Loucy (cell line): ENCODE measurements at regions not wholly inside any gene's neighbourhood (a gene's known extent, or its start where the extent isn't known, plus 50 kb on each side); places are given as distances from the start of the nearest gene placed in this dataset.

Experiments
- H2AFZ ChIP-seq: fragments of 200-600 bp; sonication (generic); 2 replicates; pipeline ENCODE4 v1.6.0; 2016; ENCODE audit warnings: antibody characterized with exemption, mild to moderate bottlenecking, low read length, moderate library complexity
- H3F3A ChIP-seq: fragments of 200-600 bp; 2 replicates; pipeline ENCODE4 v1.6.0; 2016; ENCODE audit warnings: antibody characterized with exemption, low read depth, mild to moderate bottlenecking
- H3K27me3 ChIP-seq: fragments of 200-600 bp; sonication (generic); 2 replicates; pipeline ENCODE4 v1.6.1; 2014; ENCODE audit warnings: low read length, mild to moderate bottlenecking; ENCODE audit not compliant: insufficient read depth, poor library complexity, severe bottlenecking
- H3K36me3 ChIP-seq: fragments of 200-600 bp; sonication (generic); 2 replicates; pipeline ENCODE4 v1.6.1; 2016; ENCODE audit warnings: low read length; ENCODE audit not compliant: insufficient read depth
- H3K4me1 ChIP-seq: fragments of 200-600 bp; sonication (generic); 2 replicates; pipeline ENCODE4 v1.5.1; 2014; ENCODE audit warnings: low read length, mild to moderate bottlenecking; ENCODE audit not compliant: insufficient read depth, poor library complexity, severe bottlenecking
- H3K4me2 ChIP-seq: fragments of 200-600 bp; sonication (generic); 2 replicates; pipeline ENCODE4 v1.6.0; 2014; ENCODE audit warnings: antibody characterized with exemption, low read length, low read depth, mild to moderate bottlenecking; ENCODE audit not compliant: poor library complexity, severe bottlenecking
- H3K4me3 ChIP-seq: fragments of 200-600 bp; sonication (generic); 2 replicates; pipeline ENCODE4 v1.5.1; 2014; ENCODE audit warnings: low read length, mild to moderate bottlenecking, mixed read lengths; ENCODE audit not compliant: poor library complexity, severe bottlenecking
- H3K79me2 ChIP-seq: fragments of 200-600 bp; sonication (generic); 2 replicates; pipeline ENCODE4 v1.6.1; 2014; ENCODE audit warnings: low read length; ENCODE audit not compliant: insufficient read depth
- H3K9ac ChIP-seq: fragments of 200-600 bp; sonication (generic); 2 replicates; pipeline ENCODE4 v1.6.0; 2014; ENCODE audit warnings: mild to moderate bottlenecking, low read depth, low read length, moderate library complexity; ENCODE audit not compliant: poor library complexity, severe bottlenecking
- H3K9me2 ChIP-seq: fragments of 200-600 bp; sonication (generic); replicated peaks from 2 replicates; pipeline ENCODE4 v1.6.1; 2016; ENCODE audit warnings: low read depth, low read length, mixed read lengths
- H3K9me3 ChIP-seq: fragments of 200-600 bp; sonication (generic); 2 replicates; pipeline ENCODE4 v1.6.1; 2014; ENCODE audit warnings: mild to moderate bottlenecking, antibody characterized with exemption, low read length, low read depth; ENCODE audit not compliant: insufficient read depth
- H4K20me1 ChIP-seq: fragments of 200-600 bp; sonication (generic); 2 replicates; pipeline ENCODE4 v1.6.0; 2014; ENCODE audit warnings: antibody characterized with exemption, low read length, mild to moderate bottlenecking; ENCODE audit not compliant: insufficient read depth, poor library complexity, severe bottlenecking
- EZH2phosphoT487 ChIP-seq: fragments of 200-600 bp; IDR thresholded peaks from 2 replicates; pipeline ENCODE4 v1.6.1; 2018; ENCODE audit warnings: antibody characterized with exemption, mild to moderate bottlenecking, moderate library complexity, borderline replicate concordance
- TF ChIP-seq, protein P1 (sequence below): fragments of 200-600 bp; sonication (generic); conservative IDR thresholded peaks from 2 replicates; pipeline ENCODE4 v1.5.1; 2014; ENCODE audit warnings: mild to moderate bottlenecking, antibody characterized with exemption, low read length

DNA sequence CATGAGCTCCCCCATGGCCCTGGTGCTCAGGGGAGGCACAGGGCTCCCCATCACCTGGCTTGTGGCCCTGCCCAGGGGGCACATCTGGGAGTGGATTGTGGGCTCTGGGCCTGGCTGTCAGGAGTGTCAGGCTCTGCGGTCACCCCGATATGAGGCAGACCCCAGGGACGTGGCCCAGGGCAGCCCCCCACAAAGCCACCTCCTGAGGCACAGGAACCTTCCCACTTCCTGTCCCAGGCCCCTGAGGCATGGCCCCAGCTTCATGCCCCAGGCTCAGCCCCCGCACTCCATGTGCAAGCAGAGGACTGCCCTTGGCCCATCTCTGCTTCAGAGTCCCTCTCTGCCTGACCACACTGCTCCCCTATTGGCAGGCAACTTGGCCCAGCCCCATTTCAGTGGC lies 160.3 kb downstream of the PCTP start:
- no peaks in the 10 kb centered on the region for H3K4me1 ChIP-seq
- H3K27me3 ChIP-seq: no peaks in the 10 kb centered on the region
- no peaks in the 10 kb centered on the region for H3F3A ChIP-seq
- no peak overlapping the region for H3K9ac ChIP-seq
- H3K9me3 ChIP-seq: no peaks in the 10 kb centered on the region
- H3K79me2 ChIP-seq: no peaks in the 10 kb centered on the region
- H3K4me2 ChIP-seq: no peak overlapping the region
- H3K9me2 ChIP-seq: no peaks in the 10 kb centered on the region
- no peaks in the 10 kb centered on the region for H4K20me1 ChIP-seq
- H2AFZ ChIP-seq: no peak overlapping the region
- H3K36me3 ChIP-seq: no peaks in the 10 kb centered on the region
- TF ChIP-seq, protein P1, sequence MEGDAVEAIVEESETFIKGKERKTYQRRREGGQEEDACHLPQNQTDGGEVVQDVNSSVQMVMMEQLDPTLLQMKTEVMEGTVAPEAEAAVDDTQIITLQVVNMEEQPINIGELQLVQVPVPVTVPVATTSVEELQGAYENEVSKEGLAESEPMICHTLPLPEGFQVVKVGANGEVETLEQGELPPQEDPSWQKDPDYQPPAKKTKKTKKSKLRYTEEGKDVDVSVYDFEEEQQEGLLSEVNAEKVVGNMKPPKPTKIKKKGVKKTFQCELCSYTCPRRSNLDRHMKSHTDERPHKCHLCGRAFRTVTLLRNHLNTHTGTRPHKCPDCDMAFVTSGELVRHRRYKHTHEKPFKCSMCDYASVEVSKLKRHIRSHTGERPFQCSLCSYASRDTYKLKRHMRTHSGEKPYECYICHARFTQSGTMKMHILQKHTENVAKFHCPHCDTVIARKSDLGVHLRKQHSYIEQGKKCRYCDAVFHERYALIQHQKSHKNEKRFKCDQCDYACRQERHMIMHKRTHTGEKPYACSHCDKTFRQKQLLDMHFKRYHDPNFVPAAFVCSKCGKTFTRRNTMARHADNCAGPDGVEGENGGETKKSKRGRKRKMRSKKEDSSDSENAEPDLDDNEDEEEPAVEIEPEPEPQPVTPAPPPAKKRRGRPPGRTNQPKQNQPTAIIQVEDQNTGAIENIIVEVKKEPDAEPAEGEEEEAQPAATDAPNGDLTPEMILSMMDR: no peak
- TF ChIP-seq EZH2phosphoT487: no peak
- H3K4me3 ChIP-seq: no peak overlapping the region

DNA sequence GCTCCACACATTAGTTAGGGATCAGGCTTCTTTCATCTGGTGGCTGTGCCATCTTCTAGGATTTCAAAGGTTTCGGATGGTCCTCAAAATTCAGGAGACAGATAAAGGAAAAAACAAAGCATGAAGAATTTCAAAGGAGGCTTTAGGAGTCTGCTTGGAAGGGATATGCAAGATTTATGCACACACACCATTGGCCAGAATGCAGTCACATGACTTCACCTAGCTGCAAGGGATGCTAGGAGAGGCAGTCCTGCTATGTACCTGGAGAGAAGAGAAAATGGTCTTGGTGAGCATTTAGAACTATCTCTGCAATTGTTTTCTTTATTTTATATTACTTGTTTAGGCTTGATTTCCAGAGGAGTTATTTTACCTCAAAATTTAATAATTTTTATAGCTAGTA lies 174.6 kb downstream of the PCTP start:
- H3K4me2 ChIP-seq: no peak overlapping the region
- no peak overlapping the region for H3K4me3 ChIP-seq
- peaks cover 15% of the 10 kb centered on the region for H3K4me1 ChIP-seq
- H4K20me1 ChIP-seq: no peaks in the 10 kb centered on the region
- no peak overlapping the region for H3K9ac ChIP-seq
- H3F3A ChIP-seq: no peaks in the 10 kb centered on the region; the same call in 1 of the 2 replicates
- H3K36me3 ChIP-seq: no peaks in the 10 kb centered on the region
- H3K9me2 ChIP-seq: no peaks in the 10 kb centered on the region
- no peaks in the 10 kb centered on the region for H3K27me3 ChIP-seq
- no peak overlapping the region for H2AFZ ChIP-seq
- H3K9me3 ChIP-seq: no peaks in the 10 kb centered on the region
- H3K79me2 ChIP-seq: no peaks in the 10 kb centered on the region
- TF ChIP-seq, protein P1: no peak

DNA sequence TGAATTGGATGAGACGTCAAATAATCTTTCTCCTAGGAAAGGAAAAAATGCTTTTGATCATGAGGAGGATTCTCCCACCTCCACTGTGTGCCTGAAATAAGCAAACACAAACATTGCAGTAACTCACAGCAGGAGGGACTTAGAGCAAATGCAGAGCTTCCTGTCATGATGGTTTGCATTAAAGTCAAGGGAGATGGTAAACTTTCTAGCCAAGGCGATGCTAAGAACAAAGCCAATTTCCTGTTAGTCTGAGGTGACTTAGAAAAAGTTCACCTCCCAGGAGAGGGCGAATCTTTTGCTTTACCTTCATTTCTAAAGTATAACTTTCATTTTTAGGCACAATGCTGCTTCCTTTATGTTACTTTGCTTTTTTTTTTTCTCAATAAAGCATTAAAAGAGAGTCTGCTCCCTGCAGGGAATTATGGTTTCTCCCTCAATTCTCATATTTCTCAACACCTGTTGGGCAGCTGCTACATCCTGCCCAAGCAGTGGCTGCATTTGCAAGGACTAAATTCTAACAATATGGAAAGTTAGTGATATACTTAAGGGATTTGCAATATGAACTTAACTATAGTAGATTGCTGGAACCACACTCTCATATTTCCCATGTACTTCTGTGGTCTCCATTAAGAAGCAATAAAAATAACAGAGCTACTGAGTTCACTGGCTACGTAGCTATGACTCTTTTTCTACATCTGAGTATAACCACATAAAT lies 175.6 kb downstream of the PCTP start:
- peak overlapping the region; percentile 57 for H3K4me3 ChIP-seq
- no peak for TF ChIP-seq EZH2phosphoT487
- TF ChIP-seq, protein P1: no peak

More for the DNA sequence above, 175.6 kb downstream of the PCTP start:
- no peaks in the 10 kb centered on the region for H3K27me3 ChIP-seq
- peak overlapping the region; percentile 21 for H3K9ac ChIP-seq
- peak overlapping the region; percentile 85 for H2AFZ ChIP-seq
- H3F3A ChIP-seq: no peaks in the 10 kb centered on the region; the same call in 1 of the 2 replicates
- no peaks in the 10 kb centered on the region for H3K36me3 ChIP-seq
- H3K4me1 ChIP-seq: peaks cover 15% of the 10 kb centered on the region
- H3K79me2 ChIP-seq: no peaks in the 10 kb centered on the region
- H3K9me3 ChIP-seq: no peaks in the 10 kb centered on the region
- H3K4me2 ChIP-seq: peak overlapping the region; percentile 72
- no peaks in the 10 kb centered on the region for H3K9me2 ChIP-seq
- H4K20me1 ChIP-seq: no peaks in the 10 kb centered on the region
